HCT116 (cell line): ENCODE measurements at regions not wholly inside any gene's neighbourhood (a gene's known extent, or its start where the extent isn't known, plus 50 kb on each side); places are given as distances from the start of the nearest gene placed in this dataset.

Experiments
- ATAC-seq: fragments of 200-7000 bp; cut with Tn5 transposase; 2 replicates; pipeline ENCODE4 v1.9.1; 2020; ENCODE audit warnings: mild to moderate bottlenecking, moderate library complexity
- BruUV-seq: library from RNA; stranded (reverse); fragments of 400-500 nt; replicated peaks from 2 replicates; lab custom pipeline; 2021; lab: Mats Ljungman, UMichigan
- CTCF ChIA-PET: fragments of 300-600 bp; sonication (Branson Sonifier 250); formaldehyde crosslinking; loops from one replicate; lab custom pipeline; 2021; ENCODE audit warnings: antibody characterized with exemption; lab: Charles Lee
- POLR2A ChIA-PET: fragments of 300-600, 350-600 bp; sonication (Branson Sonifier 250); formaldehyde crosslinking; loops from one replicate; lab custom pipeline; 2021; ENCODE audit warnings: antibody characterized with exemption; lab: Charles Lee
- RAD21 ChIA-PET, 2 experiments: fragments of 300-600 bp; sonication (Branson Sonifier 250); formaldehyde crosslinking; loops; one replicate each; lab custom pipeline; 2023; ENCODE audit warnings: low total read pairs in 2 of 2; ENCODE audit not compliant: uncharacterized antibody in 2 of 2, unreplicated experiment in 2 of 2, low non-redundant PET in 1 of 2; lab: Charles Lee
- DNase-seq: peaks from one replicate; pipeline ENCODE4 v3.0.0-alpha.2; 2010; ENCODE audit warnings: low read depth, low spot score
- H2AFZ ChIP-seq: fragments of 200-600 bp; shearing (Covaris generic), sonication (generic); 2 replicates; pipeline ENCODE4 v1.6.1; 2017; ENCODE audit warnings: low read depth, mixed run types, mixed read lengths, antibody characterized with exemption, low read length; ENCODE audit not compliant: poor library complexity, severe bottlenecking
- H3K27ac ChIP-seq: 2 replicates; pipeline ENCODE4 v1.5.1; 2012; ENCODE audit warnings: low read depth, low read length
- H3K27me3 ChIP-seq: fragments of 200-600 bp; sonication (generic); 2 replicates; pipeline ENCODE4 v1.6.1; 2016; ENCODE audit warnings: mixed run types, low read length, mixed read lengths; ENCODE audit not compliant: insufficient read depth
- H3K36me3 ChIP-seq, 2 experiments: fragments of 200-500 bp in 1 of 2; fragments of 200-600 bp in 1 of 2; sonication (Bioruptor generic) in 1 of 2; sonication (generic) in 1 of 2; 2 replicates each; pipeline versions ENCODE4 v1.5.1 to v1.6.1; 2014 to 2016; ENCODE audit warnings: low read length in 2 of 2, inconsistent platforms in 1 of 2, mixed read lengths in 1 of 2, mixed run types in 1 of 2; ENCODE audit not compliant: insufficient read depth in 2 of 2, control insufficient read depth in 1 of 2
- H3K4me1 ChIP-seq, 2 experiments: fragments of 200-600 bp in 1 of 2; sonication (generic) in 1 of 2; 2 replicates each; pipeline versions ENCODE4 v1.5.1 to v1.6.1; 2012 to 2017; ENCODE audit warnings: low read length in 2 of 2, inconsistent platforms in 1 of 2, mild to moderate bottlenecking in 1 of 2, mixed read lengths in 1 of 2, mixed run types in 1 of 2, moderate library complexity in 1 of 2; ENCODE audit not compliant: insufficient read depth in 2 of 2, control insufficient read depth in 1 of 2
- H3K4me2 ChIP-seq: fragments of 200-600 bp; sonication (generic); 2 replicates; pipeline ENCODE4 v1.6.1; 2017; ENCODE audit warnings: mixed run types, low read length, mixed read lengths
- H3K4me3 ChIP-seq, 2 experiments: fragments of 200-600 bp in 1 of 2; sonication (generic) in 1 of 2; replicated peaks in 1 of 2; 2 replicates each; pipeline ENCODE4 v1.5.1; 2011 to 2016; ENCODE audit warnings: low read length in 2 of 2, control low read depth in 1 of 2, low read depth in 1 of 2, mild to moderate bottlenecking in 1 of 2, mixed read lengths in 1 of 2, mixed run types in 1 of 2
- H3K79me2 ChIP-seq: fragments of 200-600 bp; sonication (generic); 2 replicates; pipeline ENCODE4 v1.6.1; 2017; ENCODE audit warnings: mild to moderate bottlenecking, mixed run types, low read length, moderate library complexity, mixed read lengths; ENCODE audit not compliant: insufficient read depth
- H3K9ac ChIP-seq: fragments of 200-600 bp; sonication (generic); 2 replicates; pipeline ENCODE4 v1.6.1; 2016; ENCODE audit warnings: low read length, mixed read lengths
- H3K9me2 ChIP-seq: fragments of 200-600 bp; sonication (generic), shearing (Covaris generic); 2 replicates; pipeline ENCODE4 v1.6.1; 2017; ENCODE audit warnings: mixed run types, mild to moderate bottlenecking, moderate library complexity; ENCODE audit not compliant: insufficient read depth
- H3K9me3 ChIP-seq, 2 experiments: fragments of 200-500 bp in 1 of 2; fragments of 200-600 bp in 1 of 2; sonication (Bioruptor generic) in 1 of 2; sonication (generic) in 1 of 2; 2 replicates each; pipeline ENCODE4 v1.6.1; 2014 to 2017; ENCODE audit warnings: low read length in 2 of 2, mixed read lengths in 2 of 2, inconsistent platforms in 1 of 2, low read depth in 1 of 2, mild to moderate bottlenecking in 1 of 2, mixed run types in 1 of 2, moderate library complexity in 1 of 2; ENCODE audit not compliant: control insufficient read depth in 1 of 2, insufficient read depth in 1 of 2
- H4K20me1 ChIP-seq: fragments of 200-600 bp; sonication (generic), shearing (Covaris generic); 2 replicates; pipeline ENCODE4 v1.6.1; 2017; ENCODE audit warnings: mixed run types, mild to moderate bottlenecking, moderate library complexity; ENCODE audit not compliant: insufficient read depth
- CEBPB ChIP-seq: IDR thresholded peaks from 2 replicates; pipeline ENCODE4 v1.6.1; 2012; ENCODE audit warnings: low read depth
- EGR1 ChIP-seq: IDR thresholded peaks from 2 replicates; pipeline ENCODE4 v1.6.1; 2012; ENCODE audit warnings: low read depth
- ELF1 ChIP-seq: IDR thresholded peaks from 2 replicates; pipeline ENCODE4 v1.6.1; 2012; ENCODE audit warnings: low read depth, borderline replicate concordance
- EZH2phosphoT487 ChIP-seq: fragments of 200-600 bp; IDR thresholded peaks from 2 replicates; pipeline ENCODE4 v1.6.1; 2018; ENCODE audit warnings: antibody characterized with exemption, borderline replicate concordance
- FOSL1 ChIP-seq: IDR thresholded peaks from 2 replicates; pipeline ENCODE4 v1.6.1; 2012; ENCODE audit warnings: low read depth
- JUND ChIP-seq: IDR thresholded peaks from 2 replicates; pipeline ENCODE4 v1.6.1; 2012
- POLR2AphosphoS5 ChIP-seq: IDR thresholded peaks from 2 replicates; pipeline ENCODE4 v1.6.1; 2011; ENCODE audit warnings: mild to moderate bottlenecking, low read depth, low read length, moderate library complexity
- RAD21 ChIP-seq: IDR thresholded peaks from 2 replicates; pipeline ENCODE4 v1.6.1; 2012; ENCODE audit warnings: low read depth, mild to moderate bottlenecking
- SIN3A ChIP-seq: IDR thresholded peaks from 2 replicates; pipeline ENCODE4 v1.6.1; 2012; ENCODE audit warnings: low read depth
- SP1 ChIP-seq: IDR thresholded peaks from 2 replicates; pipeline ENCODE4 v1.6.1; 2012; ENCODE audit warnings: low read depth
- SRF ChIP-seq: IDR thresholded peaks from 2 replicates; pipeline ENCODE4 v1.6.1; 2012; ENCODE audit warnings: low read depth
- YY1 ChIP-seq: IDR thresholded peaks from 2 replicates; pipeline ENCODE4 v1.6.1; 2011; ENCODE audit warnings: low read length, low read depth, moderate library complexity, mild to moderate bottlenecking; ENCODE audit not compliant: insufficient replicate concordance; ENCODE audit errors: extremely low read depth
- ZFX ChIP-seq: fragments of 450-650 bp; IDR thresholded peaks from 2 replicates; pipeline ENCODE4 v1.6.1; 2017
- ZNF274 ChIP-seq: fragments of 200-500 bp; sonication (Bioruptor generic); IDR thresholded peaks from 2 replicates; pipeline ENCODE4 v1.6.1; 2014; ENCODE audit warnings: mild to moderate bottlenecking, low read depth, low read length, inconsistent platforms
- intact Hi-C: fragments of 100-400 bp; cut with micrococcal nuclease; formaldehyde crosslinking; loops from 2 replicates; pipeline ENCODE4 v1.10.0; 2022
- TF ChIP-seq, protein P1 (sequence below): IDR thresholded peaks from 2 replicates; pipeline ENCODE4 v1.6.1; 2011; ENCODE audit warnings: mild to moderate bottlenecking, low read length, moderate library complexity; ENCODE audit not compliant: insufficient replicate concordance; ENCODE audit errors: extremely low read depth
- TF ChIP-seq, protein P2 (sequence below): IDR thresholded peaks from 2 replicates; pipeline ENCODE4 v1.6.1; 2012

DNA sequence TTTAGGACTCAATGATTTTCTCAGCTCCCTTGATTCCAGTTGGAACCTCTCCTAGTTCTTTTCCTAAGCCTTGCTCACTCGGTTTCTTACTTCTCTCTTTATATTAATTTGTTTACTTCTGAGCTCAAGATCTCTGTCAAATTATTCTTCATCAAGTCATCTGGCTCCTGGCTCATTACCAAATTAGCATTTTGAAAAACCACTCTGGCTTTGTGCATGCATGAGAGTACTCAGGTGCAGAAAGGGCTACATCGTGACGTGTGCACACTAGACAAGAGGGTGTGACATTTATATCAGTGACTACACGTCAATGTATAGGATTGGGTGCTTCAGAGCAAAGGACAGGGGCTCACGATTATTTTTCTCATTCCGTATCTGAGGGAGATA is 645.7 kb upstream of the DPP6 start:
- no peak for ATAC-seq
- Histone ChIP-seq H3K4me1 (no peaks in the 10 kb centered on the region), H3K9me3 (peaks cover 0 to 13% of the 10 kb centered on the region in 2 experiments; a peak in 1 of 4 replicates), H3K27me3 (no peaks in the 10 kb centered on the region), H3K27ac (no peak overlapping the region), H3K9ac (no peak overlapping the region), H3K4me3 (no peak overlapping the region), H3K4me2 (no peak overlapping the region), H2AFZ (no peak overlapping the region), H3K79me2 (no peaks in the 10 kb centered on the region), H4K20me1 (no peaks in the 10 kb centered on the region), H3K36me3 (no peaks in the 10 kb centered on the region), H3K9me2 (no peaks in the 10 kb centered on the region)
- POLR2A ChIA-PET = no interaction called here
- RAD21 ChIA-PET = no interaction called here
- no TSS peak for BruUV-seq
- CTCF ChIA-PET = no interaction called here
- intact Hi-C loops = no loop called here
- TF ChIP-seq SP1 (no peak), CEBPB (no peak), YY1 (no peak), EGR1 (no peak)
- TF ChIP-seq, protein P1, sequence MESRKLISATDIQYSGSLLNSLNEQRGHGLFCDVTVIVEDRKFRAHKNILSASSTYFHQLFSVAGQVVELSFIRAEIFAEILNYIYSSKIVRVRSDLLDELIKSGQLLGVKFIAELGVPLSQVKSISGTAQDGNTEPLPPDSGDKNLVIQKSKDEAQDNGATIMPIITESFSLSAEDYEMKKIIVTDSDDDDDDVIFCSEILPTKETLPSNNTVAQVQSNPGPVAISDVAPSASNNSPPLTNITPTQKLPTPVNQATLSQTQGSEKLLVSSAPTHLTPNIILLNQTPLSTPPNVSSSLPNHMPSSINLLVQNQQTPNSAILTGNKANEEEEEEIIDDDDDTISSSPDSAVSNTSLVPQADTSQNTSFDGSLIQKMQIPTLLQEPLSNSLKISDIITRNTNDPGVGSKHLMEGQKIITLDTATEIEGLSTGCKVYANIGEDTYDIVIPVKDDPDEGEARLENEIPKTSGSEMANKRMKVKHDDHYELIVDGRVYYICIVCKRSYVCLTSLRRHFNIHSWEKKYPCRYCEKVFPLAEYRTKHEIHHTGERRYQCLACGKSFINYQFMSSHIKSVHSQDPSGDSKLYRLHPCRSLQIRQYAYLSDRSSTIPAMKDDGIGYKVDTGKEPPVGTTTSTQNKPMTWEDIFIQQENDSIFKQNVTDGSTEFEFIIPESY = no peak
- TF ChIP-seq, protein P2, sequence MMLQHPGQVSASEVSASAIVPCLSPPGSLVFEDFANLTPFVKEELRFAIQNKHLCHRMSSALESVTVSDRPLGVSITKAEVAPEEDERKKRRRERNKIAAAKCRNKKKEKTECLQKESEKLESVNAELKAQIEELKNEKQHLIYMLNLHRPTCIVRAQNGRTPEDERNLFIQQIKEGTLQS = no peak
- DNase-seq = no peak

DNA sequence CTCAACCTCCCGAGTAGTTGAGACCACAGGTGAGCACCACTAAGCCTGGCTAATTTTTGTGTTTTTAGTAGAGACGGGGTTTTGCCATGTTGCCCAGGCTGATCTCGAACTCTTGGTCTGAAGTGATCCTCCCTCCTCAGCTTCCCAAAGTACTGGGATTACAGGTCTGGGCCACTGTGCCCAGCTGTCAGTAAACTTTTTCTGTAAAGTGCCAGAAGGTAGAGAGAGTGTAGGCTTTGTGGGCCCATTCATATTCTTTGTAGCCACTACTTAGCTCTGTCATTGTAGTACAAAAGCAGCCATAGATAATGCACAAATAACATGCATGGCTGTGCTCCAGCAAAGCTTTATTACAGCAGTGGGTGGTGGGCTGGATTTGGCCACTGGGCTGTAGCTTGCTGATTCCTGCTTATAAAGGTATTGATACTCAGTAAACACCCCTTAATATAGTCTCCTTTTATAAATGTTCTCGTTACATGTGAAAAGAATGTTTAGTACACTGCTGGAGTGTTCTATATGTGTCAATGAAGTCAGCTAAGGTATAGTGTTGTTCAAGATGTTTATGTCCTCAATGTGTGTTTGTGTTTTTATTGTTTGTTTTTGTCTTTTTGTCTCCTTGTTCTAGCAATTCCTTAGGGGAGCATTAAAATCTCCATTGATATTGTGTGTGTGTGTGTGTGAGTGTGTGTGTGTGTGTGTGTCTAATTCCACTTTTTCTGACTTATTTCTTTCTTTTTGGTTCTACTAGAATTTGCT is 644.7 kb upstream of the DPP6 start:
- H2AFZ ChIP-seq = no peak overlapping the region
- intact Hi-C loops = no loop called here
- no peak overlapping the region for H3K9ac ChIP-seq
- H3K27ac ChIP-seq = no peak overlapping the region
- H3K4me1 ChIP-seq = no peaks in the 10 kb centered on the region
- BruUV-seq = no TSS peak
- ChIA-PET RAD21 (no interaction called here), POLR2A (no interaction called here)
- H3K36me3 ChIP-seq = no peaks in the 10 kb centered on the region
- ATAC-seq = no peak
- no peak overlapping the region for H3K4me2 ChIP-seq
- H3K79me2 ChIP-seq = no peaks in the 10 kb centered on the region
- DNase-seq = no peak
- no peaks in the 10 kb centered on the region for H3K9me2 ChIP-seq
- no peak overlapping the region for H3K4me3 ChIP-seq
- no peaks in the 10 kb centered on the region for H4K20me1 ChIP-seq
- H3K9me3 ChIP-seq = peaks cover 0 to 13% of the 10 kb centered on the region in 2 experiments; a peak in 1 of 4 replicates
- H3K27me3 ChIP-seq = no peaks in the 10 kb centered on the region
- TF ChIP-seq, protein P2 = no peak
- TF ChIP-seq SIN3A (no peak), JUND (no peak), ELF1 (no peak), SRF (no peak), EZH2phosphoT487 (no peak), ZFX (no peak), ZNF274 (no peak), RAD21 (no peak), POLR2AphosphoS5 (no peak), FOSL1 (no peak)
- TF ChIP-seq, all 23 proteins: peak for 0
- CTCF ChIA-PET = no interaction called here
